ENCODE measurements at regions not wholly inside any gene's neighbourhood (a gene's known extent, or its start where the extent isn't known, plus 50 kb on each side); places are given as distances from the start of the nearest gene placed in this dataset.

- TF ChIP-seq POLR2A (IDR thresholded peaks at IDR 0.05; ENCODE audit: low read depth, low read length) (no peak), POLR2AphosphoS5 (IDR thresholded peaks at IDR 0.05; ENCODE audit: low read depth, low read length) (no peak), TAF1 (IDR thresholded peaks at IDR 0.05; ENCODE audit: borderline replicate concordance, low read depth, low read length) (no peak)
Measured at GRCh38 chr15:47542312-47542989, 174.9 kb upstream of the SEMA6D start.

Measured in GM12892 (cell line).